Loucy (cell line): ENCODE measurements at regions not wholly inside any gene's neighbourhood (a gene's known extent, or its start where the extent isn't known, plus 50 kb on each side); places are given as distances from the start of the nearest gene placed in this dataset.

Experiments
- CTCF ChIP-seq: fragments of 200-600 bp; sonication (generic); conservative IDR thresholded peaks from 2 replicates; pipeline ENCODE4 v1.5.1; 2014; ENCODE audit warnings: mild to moderate bottlenecking, antibody characterized with exemption, low read length
- EZH2phosphoT487 ChIP-seq: fragments of 200-600 bp; IDR thresholded peaks from 2 replicates; pipeline ENCODE4 v1.6.1; 2018; ENCODE audit warnings: antibody characterized with exemption, mild to moderate bottlenecking, moderate library complexity, borderline replicate concordance

GRCh38 chr2:67015681-67016080 lies 381.5 kb upstream of the ETAA1 start:
- TF ChIP-seq CTCF (no peak), EZH2phosphoT487 (no peak)
